ENCODE measurements at regions not wholly inside any gene's neighbourhood (a gene's known extent, or its start where the extent isn't known, plus 50 kb on each side); places are given as distances from the start of the nearest gene placed in this dataset.

DNA sequence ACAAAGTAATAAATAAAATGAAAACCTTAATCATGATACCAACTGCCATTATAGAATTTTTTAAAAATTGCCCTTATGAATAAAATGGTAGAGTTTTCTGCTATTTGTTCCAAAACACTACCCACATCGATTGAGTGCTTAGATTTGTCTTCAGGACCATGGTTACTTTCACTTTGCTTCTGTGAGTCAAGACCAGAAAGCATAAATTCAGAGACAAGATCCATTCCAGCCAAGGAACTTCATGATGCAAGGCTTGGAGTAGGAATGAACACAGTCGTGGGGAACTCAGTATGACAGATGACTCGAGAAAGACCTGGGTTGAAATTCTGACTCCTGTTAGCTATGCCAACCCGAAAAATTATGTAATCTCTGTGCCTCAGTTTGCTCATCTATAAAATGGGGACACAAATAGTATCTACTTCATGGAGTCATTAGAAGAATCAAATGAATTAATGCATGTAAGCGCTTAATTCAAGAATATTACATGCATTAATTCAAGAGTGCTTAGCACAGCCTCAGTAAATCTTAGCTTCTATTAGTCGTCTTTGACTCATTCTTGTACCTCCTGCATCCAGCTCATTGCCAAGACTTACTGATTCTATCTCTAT lies 72.5 kb upstream of the MYLIP start:
- Histone ChIP-seq H3K4me1 (ENCODE audit: control insufficient read depth, insufficient read depth, low read length) (peaks cover 5% of the 10 kb centered on the region), H3K27ac (ENCODE audit: low read length) (no peak overlapping the region), H3K36me3 (ENCODE audit: control insufficient read depth, insufficient read depth, low read length) (no peaks in the 10 kb centered on the region), H3K9me3 (ENCODE audit: control insufficient read depth, insufficient read depth, low read length) (no peaks in the 10 kb centered on the region), H3K27me3 (ENCODE audit: control insufficient read depth, insufficient read depth, low read length) (no peaks in the 10 kb centered on the region), H3K4me3 (ENCODE audit: low read length) (no peak overlapping the region)
- WGBS (ENCODE audit: insufficient coverage): 92% methylated on average over 5 of the region's 6 CpGs
- no peaks in the 10 kb centered on the region for H3K9me3 Mint-ChIP-seq
- H3K4me3 Mint-ChIP-seq: no peak overlapping the region
- DNase-seq (no peak), ATAC-seq (no peak)
- no peak overlapping the region for H3K27ac Mint-ChIP-seq
- intact Hi-C loops (cut with micrococcal nuclease): no loop called here
- peaks cover 7 to 10% of the 10 kb centered on the region in 2 donors for H3K4me1 Mint-ChIP-seq
- TF ChIP-seq, protein P1, sequence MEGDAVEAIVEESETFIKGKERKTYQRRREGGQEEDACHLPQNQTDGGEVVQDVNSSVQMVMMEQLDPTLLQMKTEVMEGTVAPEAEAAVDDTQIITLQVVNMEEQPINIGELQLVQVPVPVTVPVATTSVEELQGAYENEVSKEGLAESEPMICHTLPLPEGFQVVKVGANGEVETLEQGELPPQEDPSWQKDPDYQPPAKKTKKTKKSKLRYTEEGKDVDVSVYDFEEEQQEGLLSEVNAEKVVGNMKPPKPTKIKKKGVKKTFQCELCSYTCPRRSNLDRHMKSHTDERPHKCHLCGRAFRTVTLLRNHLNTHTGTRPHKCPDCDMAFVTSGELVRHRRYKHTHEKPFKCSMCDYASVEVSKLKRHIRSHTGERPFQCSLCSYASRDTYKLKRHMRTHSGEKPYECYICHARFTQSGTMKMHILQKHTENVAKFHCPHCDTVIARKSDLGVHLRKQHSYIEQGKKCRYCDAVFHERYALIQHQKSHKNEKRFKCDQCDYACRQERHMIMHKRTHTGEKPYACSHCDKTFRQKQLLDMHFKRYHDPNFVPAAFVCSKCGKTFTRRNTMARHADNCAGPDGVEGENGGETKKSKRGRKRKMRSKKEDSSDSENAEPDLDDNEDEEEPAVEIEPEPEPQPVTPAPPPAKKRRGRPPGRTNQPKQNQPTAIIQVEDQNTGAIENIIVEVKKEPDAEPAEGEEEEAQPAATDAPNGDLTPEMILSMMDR (IDR thresholded peaks at IDR 0.05): no peak
- H3K36me3 Mint-ChIP-seq: no peaks in the 10 kb centered on the region
- H3K27me3 Mint-ChIP-seq (ENCODE audit: low read depth in 2 of 2): no peaks in the 10 kb centered on the region

DNA sequence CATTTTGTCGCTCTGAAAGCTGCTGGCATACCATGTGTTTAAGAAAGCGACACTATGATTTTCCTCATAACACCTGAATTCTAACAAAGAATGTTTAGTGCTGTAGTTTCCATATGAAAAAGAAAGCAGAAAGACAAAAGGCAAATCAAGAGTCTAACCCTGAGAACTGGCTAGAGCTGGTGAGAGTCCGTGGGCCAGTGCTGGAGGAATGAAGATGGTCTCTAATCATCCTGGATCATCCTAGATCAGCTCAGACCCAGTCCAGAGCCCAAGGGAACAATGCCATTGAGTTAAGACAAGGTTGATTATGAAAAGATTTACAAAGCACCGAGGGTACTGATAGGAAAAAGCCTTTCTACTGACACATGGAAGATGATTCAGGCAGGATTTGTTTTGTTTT lies 73.0 kb upstream of the MYLIP start:
- no peak overlapping the region for H3K27ac Mint-ChIP-seq
- H3K36me3 Mint-ChIP-seq: no peaks in the 10 kb centered on the region
- H3K4me1 ChIP-seq (ENCODE audit: control insufficient read depth, insufficient read depth, low read length): peaks cover 5% of the 10 kb centered on the region
- no peak overlapping the region for H3K4me3 Mint-ChIP-seq
- H3K27me3 Mint-ChIP-seq (ENCODE audit: low read depth in 2 of 2): no peaks in the 10 kb centered on the region
- no peak for ATAC-seq
- H3K4me1 Mint-ChIP-seq: peaks cover 6 to 9% of the 10 kb centered on the region in 2 donors
- no peak for DNase-seq
- no peaks in the 10 kb centered on the region for H3K27me3 ChIP-seq (ENCODE audit: control insufficient read depth, insufficient read depth, low read length)
- H3K36me3 ChIP-seq (ENCODE audit: control insufficient read depth, insufficient read depth, low read length): no peaks in the 10 kb centered on the region
- H3K27ac ChIP-seq (ENCODE audit: low read length): no peak overlapping the region
- intact Hi-C loops (cut with micrococcal nuclease): no loop called here
- no peaks in the 10 kb centered on the region for H3K9me3 ChIP-seq (ENCODE audit: control insufficient read depth, insufficient read depth, low read length)
- H3K9me3 Mint-ChIP-seq: no peaks in the 10 kb centered on the region
- WGBS (ENCODE audit: insufficient coverage): 93% methylated on average over 3 of the region's 4 CpGs
- TF ChIP-seq, protein P1 (IDR thresholded peaks at IDR 0.05): no peak
- no peak overlapping the region for H3K4me3 ChIP-seq (ENCODE audit: low read length)

DNA sequence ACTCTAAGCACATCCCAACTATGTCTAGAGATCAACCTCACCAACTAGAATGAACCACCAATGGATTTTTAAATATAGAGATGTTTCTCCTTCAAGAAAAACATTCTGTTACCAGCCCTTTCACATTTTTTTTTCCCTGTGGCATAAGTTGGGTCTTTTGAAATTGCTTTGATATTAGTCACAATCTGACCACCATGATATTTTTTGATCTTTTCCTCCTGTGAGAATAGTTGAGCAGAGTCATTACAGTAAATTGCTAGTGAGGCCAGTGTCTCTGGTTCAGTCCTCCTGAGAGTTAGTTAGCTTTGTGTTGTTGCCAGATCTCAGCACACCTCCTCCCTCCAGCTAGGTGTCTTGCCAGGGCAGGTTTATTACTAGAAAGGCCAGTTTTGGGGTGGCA lies 79.7 kb upstream of the MYLIP start:
- H3K4me3 ChIP-seq (ENCODE audit: low read length): no peak overlapping the region
- H3K9me3 ChIP-seq (ENCODE audit: control insufficient read depth, insufficient read depth, low read length): no peaks in the 10 kb centered on the region
- no peaks in the 10 kb centered on the region for H3K36me3 Mint-ChIP-seq
- no peaks in the 10 kb centered on the region for H3K27me3 Mint-ChIP-seq (ENCODE audit: low read depth in 2 of 2)
- ATAC-seq (no peak), DNase-seq (no peak)
- no peaks in the 10 kb centered on the region for H3K4me1 ChIP-seq (ENCODE audit: control insufficient read depth, insufficient read depth, low read length)
- no peaks in the 10 kb centered on the region for H3K9me3 Mint-ChIP-seq
- TF ChIP-seq, protein P1 (IDR thresholded peaks at IDR 0.05): no peak
- no peaks in the 10 kb centered on the region for H3K4me1 Mint-ChIP-seq
- intact Hi-C loops (cut with micrococcal nuclease): no loop called here
- no peak overlapping the region for H3K27ac ChIP-seq (ENCODE audit: low read length)
- H3K4me3 Mint-ChIP-seq: no peak overlapping the region
- H3K27me3 ChIP-seq (ENCODE audit: control insufficient read depth, insufficient read depth, low read length): no peaks in the 10 kb centered on the region
- no peaks in the 10 kb centered on the region for H3K36me3 ChIP-seq (ENCODE audit: control insufficient read depth, insufficient read depth, low read length)
- H3K27ac Mint-ChIP-seq: no peak overlapping the region

DNA sequence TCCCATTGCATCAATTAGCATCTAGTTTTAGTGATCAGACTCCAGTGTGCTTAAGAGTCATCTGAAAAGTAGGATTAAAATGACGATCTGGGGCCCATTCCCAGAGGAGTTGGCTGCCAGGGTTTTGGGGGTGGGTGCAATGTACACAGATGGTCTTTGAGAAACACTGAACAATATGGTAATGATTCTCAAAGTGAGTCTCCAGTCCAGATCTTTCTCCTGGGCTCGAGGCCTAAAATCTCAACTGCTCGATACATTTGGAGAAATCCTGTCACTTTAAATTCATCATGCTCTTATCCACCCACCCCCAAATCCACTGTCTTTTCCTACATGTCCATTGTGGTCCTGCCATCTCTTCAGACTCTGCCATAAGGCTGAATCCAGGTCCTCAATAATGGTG lies 80.7 kb upstream of the MYLIP start:
- TF ChIP-seq, protein P1 (IDR thresholded peaks at IDR 0.05): no peak

More for the DNA sequence above, 80.7 kb upstream of the MYLIP start:
- intact Hi-C loops (cut with micrococcal nuclease): no loop called here
- H3K27ac ChIP-seq (ENCODE audit: low read length): no peak overlapping the region
- WGBS (ENCODE audit: insufficient coverage): 87% methylated on average over 3 of the region's 3 CpGs
- H3K4me3 Mint-ChIP-seq: no peak overlapping the region
- H3K9me3 ChIP-seq (ENCODE audit: control insufficient read depth, insufficient read depth, low read length): no peaks in the 10 kb centered on the region
- no peaks in the 10 kb centered on the region for H3K4me1 ChIP-seq (ENCODE audit: control insufficient read depth, insufficient read depth, low read length)
- no peaks in the 10 kb centered on the region for H3K27me3 ChIP-seq (ENCODE audit: control insufficient read depth, insufficient read depth, low read length)
- H3K36me3 Mint-ChIP-seq: no peaks in the 10 kb centered on the region
- no peaks in the 10 kb centered on the region for H3K4me1 Mint-ChIP-seq
- no peaks in the 10 kb centered on the region for H3K9me3 Mint-ChIP-seq
- ATAC-seq: no peak
- H3K36me3 ChIP-seq (ENCODE audit: control insufficient read depth, insufficient read depth, low read length): no peaks in the 10 kb centered on the region
- DNase-seq: no peak
- H3K4me3 ChIP-seq (ENCODE audit: low read length): no peak overlapping the region
- no peak overlapping the region for H3K27ac Mint-ChIP-seq
- H3K27me3 Mint-ChIP-seq (ENCODE audit: low read depth in 2 of 2): no peaks in the 10 kb centered on the region
